GM18508 (cell line): ENCODE measurements at regions not wholly inside any gene's neighbourhood (a gene's known extent, or its start where the extent isn't known, plus 50 kb on each side); places are given as distances from the start of the nearest gene placed in this dataset.

Source experiments
- ATAC-seq: cut with Tn5 transposase; IDR thresholded peaks from one replicate; pipeline ENCODE4 v1.9.1; 2021; ENCODE audit warnings: moderate number of reproducible peaks; ENCODE audit not compliant: insufficient read depth, unreplicated experiment

DNA sequence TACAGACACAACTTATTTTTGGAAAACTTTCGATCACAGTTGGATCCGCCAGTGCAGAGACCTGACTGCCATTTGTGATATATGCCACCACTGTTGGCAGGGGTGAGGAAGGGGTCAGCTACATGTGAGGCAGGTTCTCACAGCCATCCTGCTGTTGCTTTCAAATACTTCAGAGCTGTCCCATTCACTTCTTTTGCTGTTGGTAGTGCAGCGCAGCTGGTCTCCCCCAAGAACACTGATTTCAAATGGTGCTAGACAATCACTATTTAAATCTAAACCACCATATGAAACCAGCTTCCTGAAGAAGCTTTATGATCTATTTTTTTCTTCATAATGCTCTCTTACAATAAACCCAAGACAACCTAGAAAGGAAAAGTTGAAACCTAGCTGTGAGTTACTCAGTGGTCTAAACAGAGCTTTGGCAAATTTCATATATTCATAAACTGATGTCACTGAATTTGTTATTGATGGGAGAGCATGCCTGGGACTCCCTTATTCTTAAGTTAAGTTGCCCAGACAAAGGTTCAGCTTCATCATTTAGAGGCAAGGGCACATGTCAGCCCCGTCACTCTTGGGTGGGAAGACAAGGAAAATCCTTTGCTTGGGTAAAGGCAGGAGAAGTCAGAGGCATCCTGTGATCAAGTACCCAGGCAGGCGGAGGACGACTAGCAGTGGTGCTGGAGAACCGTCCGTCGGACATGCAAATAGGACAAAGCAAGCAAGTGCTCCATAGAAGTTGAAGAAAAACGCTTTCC is 143.4 kb upstream of the KLF14 start:
- ATAC-seq, result no peak

GRCh38 chr7:130877991-130878305 is 143.9 kb upstream of the KLF14 start:
- ATAC-seq, result no peak

DNA sequence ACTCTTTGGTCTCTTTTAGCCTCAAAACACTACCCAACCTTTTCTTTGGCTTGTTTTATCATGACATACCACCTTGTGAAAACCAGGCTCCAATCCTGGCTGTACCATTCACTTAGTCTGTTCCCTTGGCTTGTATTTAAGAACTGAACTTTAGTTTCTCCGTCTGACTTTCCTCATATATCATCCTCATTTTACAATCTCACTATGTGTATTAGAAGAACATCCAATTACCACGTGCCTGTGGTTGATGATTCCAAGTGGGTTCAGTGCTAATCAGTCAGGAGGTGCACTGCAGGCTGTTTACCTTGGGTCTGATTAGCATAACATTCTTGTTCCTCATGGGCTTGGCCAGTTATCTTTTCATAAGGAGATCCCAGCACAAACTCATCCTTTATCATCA is 144.8 kb upstream of the KLF14 start:
- ATAC-seq, result no peak

DNA sequence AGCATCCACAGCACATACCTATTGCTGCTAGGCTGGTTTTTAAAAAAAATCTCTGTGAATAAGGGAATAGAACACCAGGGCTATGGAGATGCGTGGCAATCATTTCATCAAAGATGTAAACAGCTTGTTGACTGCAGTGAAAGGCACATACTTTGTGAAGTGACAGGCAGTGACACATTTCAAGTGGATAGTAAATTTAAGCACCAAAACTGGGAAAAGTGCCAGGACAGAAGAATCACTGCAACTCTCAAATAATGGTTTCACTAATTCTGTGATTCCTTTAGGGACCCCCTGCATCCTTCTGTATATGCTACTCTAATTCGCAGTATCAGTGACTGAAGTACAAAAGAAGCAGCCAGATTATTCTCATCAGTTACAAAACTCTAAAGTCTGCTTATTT is 145.2 kb upstream of the KLF14 start:
- no peak for ATAC-seq

DNA sequence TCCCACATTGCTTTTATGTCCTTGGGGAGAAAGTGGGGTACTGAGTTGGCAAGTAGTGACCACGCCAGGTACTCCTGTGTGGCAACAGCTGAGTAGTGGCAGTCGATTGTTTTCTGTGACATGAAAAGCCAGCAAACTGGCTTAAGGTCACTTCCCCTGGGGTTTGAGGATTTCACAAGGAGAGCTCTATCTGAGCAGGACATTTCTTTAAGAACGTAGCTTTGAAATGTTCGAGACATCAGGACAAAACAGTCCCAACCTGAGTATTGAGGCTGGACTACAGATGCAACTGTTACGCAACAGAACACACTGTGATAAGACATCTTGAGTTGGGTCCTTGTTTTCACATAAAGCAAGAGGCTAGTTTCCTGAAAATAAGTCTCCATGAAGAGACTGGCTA is 146.7 kb upstream of the KLF14 start:
- no peak for ATAC-seq

DNA sequence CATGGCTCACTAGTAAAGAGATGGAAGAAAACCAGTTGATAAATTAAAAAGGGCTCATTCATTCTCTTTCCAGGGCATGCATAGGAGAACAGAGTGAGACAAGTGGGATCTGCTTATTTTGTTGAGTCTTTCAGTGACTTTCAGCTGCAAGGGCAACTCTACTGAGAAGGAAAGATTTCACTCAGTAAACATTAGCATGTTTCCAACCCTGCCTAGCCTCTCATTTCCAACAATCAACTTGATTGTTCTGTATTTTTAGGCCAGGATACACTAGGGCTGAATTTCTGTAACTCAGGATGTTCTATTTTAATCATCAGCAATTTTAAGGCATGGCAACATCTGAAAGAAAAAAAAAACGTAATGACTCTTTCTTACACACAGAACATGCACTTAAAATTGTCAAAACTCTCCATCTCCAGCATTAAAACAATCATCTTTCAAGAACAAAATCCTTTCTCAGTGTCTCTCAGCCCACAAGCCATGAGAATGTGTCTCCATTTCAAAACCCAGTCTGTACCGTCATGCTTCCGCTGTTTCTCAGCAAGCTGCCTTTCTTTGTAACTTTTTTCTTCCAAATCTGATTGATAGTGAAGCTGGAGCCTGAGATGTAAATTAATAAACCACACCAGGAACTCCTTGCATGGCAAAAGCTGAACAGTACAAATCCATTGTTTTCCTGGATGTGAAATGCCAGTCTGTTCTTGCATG is 147.2 kb upstream of the KLF14 start:
- no peak for ATAC-seq

DNA sequence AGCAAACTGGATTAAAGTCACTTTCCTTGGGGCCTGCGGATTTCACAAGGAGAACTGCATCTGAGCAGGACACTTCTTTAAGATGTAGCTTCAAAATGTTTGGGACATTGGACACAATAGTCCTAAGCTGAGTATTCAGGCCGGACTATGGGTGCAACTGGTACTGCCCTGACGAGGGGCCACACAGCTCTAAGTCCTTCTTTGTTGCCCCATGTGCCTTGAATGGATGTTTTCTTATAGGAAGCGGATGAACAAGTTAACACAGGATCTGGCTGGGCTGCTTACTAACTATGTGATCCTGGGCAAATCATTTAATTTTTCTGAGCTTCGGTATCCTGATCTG is 147.8 kb upstream of the KLF14 start:
- ATAC-seq, result no peak

DNA sequence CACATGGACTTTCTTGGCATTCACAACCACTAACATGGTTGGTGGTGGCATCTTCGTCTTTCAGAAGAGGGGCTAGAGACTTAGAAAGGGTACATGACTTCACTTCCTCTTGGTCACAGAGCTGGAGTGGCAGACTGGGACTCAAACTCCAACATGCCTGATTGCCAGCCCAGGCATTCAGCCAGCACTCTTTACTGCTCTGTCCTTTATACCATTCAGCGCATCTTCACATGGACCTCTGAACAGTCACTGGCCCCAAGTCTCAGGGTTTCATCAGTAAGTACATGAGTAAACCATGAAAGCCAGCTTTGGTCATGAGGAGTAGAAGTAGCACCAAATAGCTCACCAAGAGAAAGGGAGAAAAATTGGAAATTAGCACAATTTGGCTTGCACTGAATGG is 148.4 kb upstream of the KLF14 start:
- ATAC-seq, result no peak

- no peak for ATAC-seq
Measured at GRCh38 chr7:130883928-130884327, 149.9 kb upstream of the KLF14 start.

GRCh38 chr7:130884437-130885417 is 150.7 kb upstream of the KLF14 start:
- ATAC-seq, result no peak

DNA sequence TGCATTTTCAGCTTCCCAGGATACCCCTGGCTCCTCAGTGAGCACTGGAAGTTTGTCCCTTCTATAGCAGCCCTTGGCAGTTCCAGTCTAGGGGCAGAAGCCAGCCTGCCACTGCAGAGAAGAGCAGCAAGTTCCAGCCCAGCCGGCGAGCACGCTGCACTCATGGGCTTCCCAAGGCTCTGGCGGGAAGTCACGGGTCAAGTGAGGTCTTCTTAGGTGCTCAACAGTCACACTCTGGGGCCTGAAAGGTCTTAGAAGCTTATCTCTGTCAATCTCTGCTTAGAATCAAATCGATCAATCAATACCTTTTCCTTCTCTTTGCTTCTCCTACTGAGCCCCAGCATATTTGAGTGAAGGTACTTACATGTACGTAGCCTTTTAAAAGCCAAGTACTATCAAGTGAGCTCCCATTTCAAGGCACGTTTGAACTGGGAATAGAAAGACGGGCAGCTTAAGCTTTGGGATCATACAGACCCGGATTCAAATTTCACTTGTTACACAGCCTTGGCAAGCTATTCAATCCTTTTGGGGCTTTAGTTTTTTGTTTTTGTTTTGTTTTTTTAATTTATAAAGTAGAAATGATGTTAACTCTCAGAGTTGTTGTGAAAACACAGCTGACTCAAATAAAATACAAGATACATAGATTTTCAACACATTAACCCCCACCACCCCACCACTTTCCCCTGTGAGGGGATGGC is 152.6 kb upstream of the KLF14 start:
- no peak for ATAC-seq

- no peak for ATAC-seq
Measured at GRCh38 chr7:130887182-130887956, 153.4 kb upstream of the KLF14 start.

GRCh38 chr7:130887957-130888371 is 154.0 kb upstream of the KLF14 start:
- no peak for ATAC-seq

- no peak for ATAC-seq
Measured at GRCh38 chr7:130888468-130888867, 154.5 kb upstream of the KLF14 start.

GRCh38 chr7:130890176-130891020 is 156.4 kb upstream of the KLF14 start:
- no peak for ATAC-seq

- no peak for ATAC-seq
Measured at GRCh38 chr7:130891254-130892094, 157.5 kb upstream of the KLF14 start.

GRCh38 chr7:130893441-130893894 is 159.5 kb upstream of the KLF14 start:
- no peak for ATAC-seq
